Body of pancreas (tissue), 4 donors: ENCODE measurements at regions not wholly inside any gene's neighbourhood (a gene's known extent, or its start where the extent isn't known, plus 50 kb on each side); places are given as distances from the start of the nearest gene placed in this dataset.
"Not testable (repeated sequence)": the region's sequence is repeated elsewhere in the genome, so short reads cannot be mapped to it uniquely, and the experiment has no call there.

ENCODE experiments used
- ATAC-seq: fragments of 150-250 bp; one replicate; pipeline ENCODE4 v1.9.1; 2016
- DNase-seq, 4 donors: peaks; one replicate each; pipeline ENCODE4 v3.0.0-alpha.2; 2019
- H3K27ac ChIP-seq, 4 donors: fragments of 200-600 bp; sonication (generic); 1 replicate in 3 of 4; 2 replicates in 1 of 4; pipeline versions ENCODE4 v1.5.1 to v1.6.1; 2016 to 2019; ENCODE audit warnings: mild to moderate bottlenecking in 1 of 4, mixed read lengths in 1 of 4, moderate library complexity in 1 of 4
- H3K27me3 ChIP-seq, 2 donors: fragments of 200-600 bp; sonication (generic); one replicate each; pipeline ENCODE4 v1.6.0; 2016; ENCODE audit warnings: mild to moderate bottlenecking in 1 of 2
- H3K36me3 ChIP-seq, 2 donors: fragments of 200-600 bp; sonication (generic); replicated peaks in 1 of 2; 2 replicates each; pipeline ENCODE4 v1.5.1; 2016; ENCODE audit warnings: low read depth in 2 of 2; ENCODE audit not compliant: insufficient read depth in 1 of 2
- H3K4me1 ChIP-seq: fragments of 200-600 bp; sonication (generic); one replicate; pipeline ENCODE4 v1.6.0; 2016
- H3K4me3 ChIP-seq, 2 donors: fragments of 200-600 bp; sonication (generic); 1 replicate in 1 of 2; 2 replicates in 1 of 2; pipeline ENCODE4 v1.5.1; 2016 to 2019
- H3K9me3 ChIP-seq, 3 donors: fragments of 200-600 bp; sonication (generic); 1 replicate in 2 of 3; 2 replicates in 1 of 3; pipeline ENCODE4 v1.5.1; 2016
- POLR2A ChIP-seq, 3 donors: fragments of 450-650 bp; IDR thresholded peaks; one replicate each; pipeline ENCODE4 v1.6.1; 2016; ENCODE audit warnings: antibody characterized with exemption in 3 of 3, mild to moderate bottlenecking in 2 of 3
- WGBS, 2 donors: methylation state at CpG; one replicate each; pipeline ENCODE4 v1.1.5; 2017; 5-methylcytosine and 5-hydroxymethylcytosine counted together
- intact Hi-C: fragments of 100-400 bp; cut with DNase I; formaldehyde crosslinking; loops from one replicate; pipeline ENCODE4 v1.15.1; 2023
- TF ChIP-seq, protein P1 (sequence below), 7 experiments: fragments of 450-650 bp in 4 of 7; fragments of 200-600 bp in 3 of 7; sonication (generic) in 3 of 7; IDR thresholded peaks; one replicate each; pipeline ENCODE4 v1.5.1; 2016 to 2019; ENCODE audit warnings: antibody characterized with exemption in 7 of 7

- H3K27me3 ChIP-seq, result no peaks in the 10 kb centered on the region
- intact Hi-C loops, result no loop called here
- DNase-seq, result no peak
- H3K36me3 ChIP-seq, result no peaks in the 10 kb centered on the region
- no peak overlapping the region for H3K27ac ChIP-seq
- no peak for ATAC-seq
- H3K4me1 ChIP-seq, result no peaks in the 10 kb centered on the region
- TF ChIP-seq, protein P1, sequence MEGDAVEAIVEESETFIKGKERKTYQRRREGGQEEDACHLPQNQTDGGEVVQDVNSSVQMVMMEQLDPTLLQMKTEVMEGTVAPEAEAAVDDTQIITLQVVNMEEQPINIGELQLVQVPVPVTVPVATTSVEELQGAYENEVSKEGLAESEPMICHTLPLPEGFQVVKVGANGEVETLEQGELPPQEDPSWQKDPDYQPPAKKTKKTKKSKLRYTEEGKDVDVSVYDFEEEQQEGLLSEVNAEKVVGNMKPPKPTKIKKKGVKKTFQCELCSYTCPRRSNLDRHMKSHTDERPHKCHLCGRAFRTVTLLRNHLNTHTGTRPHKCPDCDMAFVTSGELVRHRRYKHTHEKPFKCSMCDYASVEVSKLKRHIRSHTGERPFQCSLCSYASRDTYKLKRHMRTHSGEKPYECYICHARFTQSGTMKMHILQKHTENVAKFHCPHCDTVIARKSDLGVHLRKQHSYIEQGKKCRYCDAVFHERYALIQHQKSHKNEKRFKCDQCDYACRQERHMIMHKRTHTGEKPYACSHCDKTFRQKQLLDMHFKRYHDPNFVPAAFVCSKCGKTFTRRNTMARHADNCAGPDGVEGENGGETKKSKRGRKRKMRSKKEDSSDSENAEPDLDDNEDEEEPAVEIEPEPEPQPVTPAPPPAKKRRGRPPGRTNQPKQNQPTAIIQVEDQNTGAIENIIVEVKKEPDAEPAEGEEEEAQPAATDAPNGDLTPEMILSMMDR (IDR thresholded peaks at IDR 0.05), result no peak
- TF ChIP-seq POLR2A (IDR thresholded peaks at IDR 0.05), result no peak
- H3K9me3 ChIP-seq, result no peaks in the 10 kb centered on the region
- no peak overlapping the region for H3K4me3 ChIP-seq
Observed at GRCh38 chr1:198411240-198411639, 129.2 kb downstream of the ATP6V1G3 start.

GRCh38 chr1:198408716-198409115 is 131.8 kb downstream of the ATP6V1G3 start:
- no peaks in the 10 kb centered on the region for H3K36me3 ChIP-seq
- H3K27ac ChIP-seq, result no peak overlapping the region
- DNase-seq, result no peak
- no peaks in the 10 kb centered on the region for H3K4me1 ChIP-seq
- no peaks in the 10 kb centered on the region for H3K9me3 ChIP-seq
- no peak for ATAC-seq
- H3K27me3 ChIP-seq, result no peaks in the 10 kb centered on the region
- no peak for TF ChIP-seq POLR2A (IDR thresholded peaks at IDR 0.05)
- TF ChIP-seq, protein P1 (IDR thresholded peaks at IDR 0.05), result no peak
- intact Hi-C loops, result no loop called here
- no peak overlapping the region for H3K4me3 ChIP-seq
- WGBS, 2 donors, result 79 to 84% methylated on average over 2 of the region's 2 CpGs

GRCh38 chr1:198404632-198405031 is 135.8 kb downstream of the ATP6V1G3 start:
- intact Hi-C loops, H3K27me3 ChIP-seq, H3K27ac ChIP-seq, ATAC-seq, H3K9me3 ChIP-seq, H3K36me3 ChIP-seq, DNase-seq, H3K4me1 ChIP-seq, H3K4me3 ChIP-seq: not testable (repeated sequence)
- 82 to 84% methylated on average over 8 of the region's 8 CpGs for WGBS, 2 donors

- H3K4me3 ChIP-seq, result no peak overlapping the region
- no peak overlapping the region for H3K27ac ChIP-seq
- H3K36me3 ChIP-seq, result no peaks in the 10 kb centered on the region
- ATAC-seq (no peak), DNase-seq (no peak)
- H3K27me3 ChIP-seq, result no peaks in the 10 kb centered on the region
- 37% methylated on average over 4 of the region's 4 CpGs for WGBS, 2 donors
- H3K4me1 ChIP-seq, result no peaks in the 10 kb centered on the region
- H3K9me3 ChIP-seq, result no peaks in the 10 kb centered on the region
- TF ChIP-seq, protein P1 (IDR thresholded peaks at IDR 0.05), result no peak
- TF ChIP-seq POLR2A (IDR thresholded peaks at IDR 0.05), result no peak
- intact Hi-C loops, result no loop called here
Observed at GRCh38 chr1:198400063-198400462, 140.4 kb downstream of the ATP6V1G3 start.

DNA sequence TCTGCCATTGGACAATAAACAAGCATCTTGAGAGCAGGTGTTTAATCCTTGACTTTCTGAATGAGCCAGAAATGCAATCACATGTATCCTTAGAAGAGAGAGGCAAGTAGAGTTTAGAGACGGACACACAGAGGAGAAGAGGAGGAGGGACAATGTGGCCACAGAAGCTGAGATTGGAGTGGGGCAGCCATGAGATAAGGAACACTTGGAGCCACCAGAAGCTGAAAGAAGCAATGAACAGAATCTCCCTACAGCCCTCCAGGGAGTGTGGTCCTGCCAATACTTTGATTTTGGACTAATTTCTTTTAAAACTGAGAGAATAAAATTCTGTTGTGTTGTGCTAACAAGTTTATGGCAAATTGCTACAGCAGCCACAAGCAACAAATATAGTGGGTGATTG is 141.0 kb downstream of the ATP6V1G3 start:
- TF ChIP-seq, protein P1 (IDR thresholded peaks at IDR 0.05), result no peak
- TF ChIP-seq POLR2A (IDR thresholded peaks at IDR 0.05), result no peak
- intact Hi-C loops, result no loop called here
- Histone ChIP-seq H3K27ac (no peak overlapping the region), H3K4me3 (no peak overlapping the region), H3K4me1 (no peaks in the 10 kb centered on the region), H3K27me3 (no peaks in the 10 kb centered on the region), H3K36me3 (no peaks in the 10 kb centered on the region), H3K9me3 (no peaks in the 10 kb centered on the region)
- no peak for ATAC-seq
- no peak for DNase-seq
- WGBS, 2 donors, result 50 to 57% methylated on average over 1 of the region's 1 CpG
